C4-2B (cell line): ENCODE measurements at regions not wholly inside any gene's neighbourhood (a gene's known extent, or its start where the extent isn't known, plus 50 kb on each side); places are given as distances from the start of the nearest gene placed in this dataset.

ENCODE experiments used
- CTCF ChIP-seq: fragments of 450-650 bp; conservative IDR thresholded peaks from 2 replicates; pipeline ENCODE4 v1.5.1; 2017; ENCODE audit warnings: mild to moderate bottlenecking
- ZFX ChIP-seq: fragments of 450-650 bp; IDR thresholded peaks from 2 replicates; pipeline ENCODE4 v1.6.1; 2017

GRCh38 chr4:14371131-14371530, 631.1 kb upstream of the CPEB2 start:
- no peak for TF ChIP-seq CTCF
- TF ChIP-seq ZFX = no peak
